Gastroesophageal sphincter (tissue), 4 donors: ENCODE measurements at regions not wholly inside any gene's neighbourhood (a gene's known extent, or its start where the extent isn't known, plus 50 kb on each side); places are given as distances from the start of the nearest gene placed in this dataset.

Experiments
- ATAC-seq: fragments of 150-250 bp; one replicate; pipeline ENCODE4 v1.9.1; 2016; ENCODE audit warnings: mild to moderate bottlenecking, moderate library complexity
- H3K27ac ChIP-seq, 4 donors: fragments of 200-600 bp; sonication (generic) in 3 of 4; 1 replicate in 3 of 4; 2 replicates in 1 of 4; pipeline ENCODE4 v1.5.1; 2016 to 2019
- H3K27me3 ChIP-seq: fragments of 200-600 bp; sonication (generic); one replicate; pipeline ENCODE4 v1.5.1; 2019
- H3K36me3 ChIP-seq, 2 donors: fragments of 200-600 bp; sonication (generic); one replicate each; pipeline ENCODE4 v1.5.1; 2019; ENCODE audit warnings: control low read depth in 1 of 2
- H3K4me1 ChIP-seq, 3 donors: fragments of 200-600 bp; sonication (generic); 1 replicate in 2 of 3; 2 replicates in 1 of 3; pipeline ENCODE4 v1.5.1; 2016 to 2019; ENCODE audit warnings: control low read depth in 2 of 3
- H3K4me3 ChIP-seq, 2 donors: fragments of 200-600 bp; sonication (generic); one replicate each; pipeline ENCODE4 v1.5.1; 2019; ENCODE audit warnings: mild to moderate bottlenecking in 1 of 2, moderate library complexity in 1 of 2
- H3K9me3 ChIP-seq, 3 donors: fragments of 200-600 bp; sonication (generic); one replicate each; pipeline ENCODE4 v1.5.1; 2017 to 2019; ENCODE audit warnings: control low read depth in 2 of 3
- EP300 ChIP-seq: sonication (generic); formaldehyde crosslinking; IDR thresholded peaks from one replicate; pipeline ENCODE4 v1.6.1; 2017; ENCODE audit warnings: antibody characterized with exemption, mild to moderate bottlenecking
- POLR2A ChIP-seq, 2 donors: fragments of 450-650 bp; IDR thresholded peaks; one replicate each; pipeline ENCODE4 v1.6.1; 2017; ENCODE audit warnings: antibody characterized with exemption in 2 of 2, mild to moderate bottlenecking in 2 of 2, moderate library complexity in 1 of 2
- POLR2AphosphoS5 ChIP-seq: sonication (generic); formaldehyde crosslinking; IDR thresholded peaks from one replicate; pipeline ENCODE4 v1.6.1; 2017; ENCODE audit warnings: antibody characterized with exemption
- WGBS, 2 donors: methylation state at CpG; one replicate each; pipeline ENCODE4 v1.1.5; 2018; ENCODE audit warnings: low coverage in 1 of 2; 5-methylcytosine and 5-hydroxymethylcytosine counted together
- TF ChIP-seq, protein P1 (sequence below), 4 experiments: fragments of 200-600 bp in 2 of 4; fragments of 450-650 bp in 2 of 4; sonication (generic) in 1 of 4; IDR thresholded peaks; one replicate each; pipeline ENCODE4 v1.5.1; 2017 to 2019; ENCODE audit warnings: antibody characterized with exemption in 4 of 4, mild to moderate bottlenecking in 2 of 4, moderate library complexity in 2 of 4

- ATAC-seq, result no peak
- TF ChIP-seq, protein P1, sequence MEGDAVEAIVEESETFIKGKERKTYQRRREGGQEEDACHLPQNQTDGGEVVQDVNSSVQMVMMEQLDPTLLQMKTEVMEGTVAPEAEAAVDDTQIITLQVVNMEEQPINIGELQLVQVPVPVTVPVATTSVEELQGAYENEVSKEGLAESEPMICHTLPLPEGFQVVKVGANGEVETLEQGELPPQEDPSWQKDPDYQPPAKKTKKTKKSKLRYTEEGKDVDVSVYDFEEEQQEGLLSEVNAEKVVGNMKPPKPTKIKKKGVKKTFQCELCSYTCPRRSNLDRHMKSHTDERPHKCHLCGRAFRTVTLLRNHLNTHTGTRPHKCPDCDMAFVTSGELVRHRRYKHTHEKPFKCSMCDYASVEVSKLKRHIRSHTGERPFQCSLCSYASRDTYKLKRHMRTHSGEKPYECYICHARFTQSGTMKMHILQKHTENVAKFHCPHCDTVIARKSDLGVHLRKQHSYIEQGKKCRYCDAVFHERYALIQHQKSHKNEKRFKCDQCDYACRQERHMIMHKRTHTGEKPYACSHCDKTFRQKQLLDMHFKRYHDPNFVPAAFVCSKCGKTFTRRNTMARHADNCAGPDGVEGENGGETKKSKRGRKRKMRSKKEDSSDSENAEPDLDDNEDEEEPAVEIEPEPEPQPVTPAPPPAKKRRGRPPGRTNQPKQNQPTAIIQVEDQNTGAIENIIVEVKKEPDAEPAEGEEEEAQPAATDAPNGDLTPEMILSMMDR (IDR thresholded peaks at IDR 0.05), result no peak
- no peak overlapping the region for H3K27ac ChIP-seq
- H3K36me3 ChIP-seq, result no peaks in the 10 kb centered on the region
- H3K4me1 ChIP-seq, result no peaks in the 10 kb centered on the region
- no peaks in the 10 kb centered on the region for H3K27me3 ChIP-seq
- H3K9me3 ChIP-seq, result no peaks in the 10 kb centered on the region
- no peak overlapping the region for H3K4me3 ChIP-seq
- 86 to 93% methylated on average over 2 of the region's 2 CpGs for WGBS, 2 donors
Observed at GRCh38 chr5:53327811-53328334, 152.6 kb upstream of the FST start.

- Histone ChIP-seq H3K4me3 (no peak overlapping the region), H3K27me3 (no peaks in the 10 kb centered on the region), H3K4me1 (no peaks in the 10 kb centered on the region), H3K27ac (no peak overlapping the region), H3K9me3 (no peaks in the 10 kb centered on the region), H3K36me3 (no peaks in the 10 kb centered on the region)
- 68 to 72% methylated on average over 2 of the region's 2 CpGs for WGBS, 2 donors
- TF ChIP-seq EP300 (no peak), POLR2A (IDR thresholded peaks at IDR 0.05) (no peak), POLR2AphosphoS5 (no peak)
- TF ChIP-seq, protein P1 (IDR thresholded peaks at IDR 0.05), result no peak
- ATAC-seq, result no peak
Observed at GRCh38 chr5:53330491-53330890, 149.9 kb upstream of the FST start.

DNA sequence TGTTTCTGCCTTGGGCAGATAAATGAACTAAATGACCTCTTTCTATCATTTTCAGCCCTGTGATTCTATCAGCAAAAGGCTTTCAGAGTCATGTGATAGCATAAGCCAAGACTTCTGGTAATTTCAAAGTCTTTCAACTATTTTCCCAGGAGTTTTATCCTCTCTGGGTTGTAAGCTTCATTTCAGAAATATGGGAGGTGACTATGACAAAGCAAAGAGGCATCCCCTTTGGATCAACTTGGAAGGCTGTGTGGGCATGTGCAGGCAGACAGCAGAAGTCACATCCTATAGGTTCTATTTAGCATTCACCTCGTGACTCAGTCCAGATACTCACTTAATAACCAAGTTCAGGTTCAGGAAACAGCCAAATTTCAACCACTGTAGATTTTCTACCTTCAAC, 149.0 kb upstream of the FST start:
- no peak for ATAC-seq

GRCh38 chr5:53333160-53333559, 147.3 kb upstream of the FST start:
- 19 to 28% methylated on average over 3 of the region's 3 CpGs for WGBS, 2 donors
- Histone ChIP-seq H3K27me3 (no peaks in the 10 kb centered on the region), H3K36me3 (no peaks in the 10 kb centered on the region), H3K9me3 (no peaks in the 10 kb centered on the region), H3K4me1 (no peaks in the 10 kb centered on the region), H3K27ac (no peak overlapping the region), H3K4me3 (no peak overlapping the region)
- no peak for ATAC-seq
- TF ChIP-seq, protein P1 (IDR thresholded peaks at IDR 0.05), result no peak
- no peak for TF ChIP-seq POLR2AphosphoS5
- TF ChIP-seq EP300, result no peak
- TF ChIP-seq POLR2A (IDR thresholded peaks at IDR 0.05), result no peak

More for the DNA sequence above, 149.0 kb upstream of the FST start:
- Histone ChIP-seq H3K4me1 (no peaks in the 10 kb centered on the region), H3K27me3 (no peaks in the 10 kb centered on the region), H3K36me3 (no peaks in the 10 kb centered on the region), H3K27ac (no peak overlapping the region), H3K4me3 (no peak overlapping the region), H3K9me3 (no peaks in the 10 kb centered on the region)
- 73 to 92% methylated on average over 1 of the region's 1 CpG for WGBS, 2 donors
- TF ChIP-seq, protein P1 (IDR thresholded peaks at IDR 0.05), result no peak
- TF ChIP-seq POLR2AphosphoS5, result no peak
- TF ChIP-seq EP300, result no peak
- no peak for TF ChIP-seq POLR2A (IDR thresholded peaks at IDR 0.05)

- no peaks in the 10 kb centered on the region for H3K27me3 ChIP-seq
- H3K4me1 ChIP-seq, result no peaks in the 10 kb centered on the region
- ATAC-seq, result no peak
Observed at GRCh38 chr5:53334431-53334941, 145.9 kb upstream of the FST start.

More at GRCh38 chr5:53334431-53334941, 145.9 kb upstream of the FST start:
- WGBS, 2 donors, result 80 to 89% methylated on average over 2 to 4 of the region's 4 CpGs
- Histone ChIP-seq H3K27ac (no peak overlapping the region), H3K4me3 (no peak overlapping the region), H3K9me3 (no peaks in the 10 kb centered on the region), H3K36me3 (no peaks in the 10 kb centered on the region)
- no peak for TF ChIP-seq EP300
- no peak for TF ChIP-seq POLR2AphosphoS5
- no peak for TF ChIP-seq POLR2A (IDR thresholded peaks at IDR 0.05)
- TF ChIP-seq, protein P1 (IDR thresholded peaks at IDR 0.05), result no peak
